Activated CD4-positive, alpha-beta memory T cell treated with anti-CD3 and anti-CD28 coated beads, Interleukin-2, amount 10 ng/mL, durations not matched to agents 7 days and 5 days (primary cell): ENCODE measurements at regions not wholly inside any gene's neighbourhood (a gene's known extent, or its start where the extent isn't known, plus 50 kb on each side); places are given as distances from the start of the nearest gene placed in this dataset.

ENCODE experiments used
- CTCF ChIA-PET: fragments of 350-600 bp; sonication (Branson Sonifier 250); formaldehyde crosslinking; loops from one replicate; lab custom pipeline; 2021; ENCODE audit warnings: antibody characterized with exemption, inconsistent platforms; lab: Charles Lee
- POLR2A ChIA-PET: fragments of 350-600 bp; sonication (Branson Sonifier 250); formaldehyde crosslinking; loops from one replicate; lab custom pipeline; 2021; ENCODE audit warnings: antibody characterized with exemption; lab: Charles Lee
- DNase-seq: peaks from one replicate; pipeline ENCODE4 v3.0.0-alpha.2; 2020
- H3K27ac Mint-ChIP-seq: one replicate; pipeline ENCODE4 v1.8.0; 2021; ENCODE audit warnings: mild to moderate bottlenecking, mixed read lengths
- H3K27me3 Mint-ChIP-seq: one replicate; pipeline ENCODE4 v1.8.0; 2021; ENCODE audit warnings: mixed read lengths
- H3K36me3 Mint-ChIP-seq: one replicate; pipeline ENCODE4 v1.8.0; 2021; ENCODE audit warnings: low read depth, mixed read lengths
- H3K4me1 Mint-ChIP-seq: one replicate; pipeline ENCODE4 v1.8.0; 2021; ENCODE audit warnings: mixed read lengths
- H3K4me3 Mint-ChIP-seq: one replicate; pipeline ENCODE4 v1.8.0; 2021; ENCODE audit warnings: mild to moderate bottlenecking, mixed read lengths
- H3K9me3 Mint-ChIP-seq: one replicate; pipeline ENCODE4 v1.8.0; 2021; ENCODE audit warnings: mixed read lengths

GRCh38 chr5:68738236-68738635 is 355.6 kb upstream of the SLC30A5 start:
- no peak overlapping the region for H3K27ac Mint-ChIP-seq
- H3K4me3 Mint-ChIP-seq: no peak overlapping the region
- H3K4me1 Mint-ChIP-seq: peaks cover 4% of the 10 kb centered on the region
- H3K27me3 Mint-ChIP-seq: peaks cover 1% of the 10 kb centered on the region
- H3K36me3 Mint-ChIP-seq: no peaks in the 10 kb centered on the region
- CTCF ChIA-PET: no interaction called here
- POLR2A ChIA-PET: no interaction called here
- DNase-seq: no peak
- H3K9me3 Mint-ChIP-seq: no peaks in the 10 kb centered on the region

- peaks cover 4% of the 10 kb centered on the region for H3K4me1 Mint-ChIP-seq
- no peaks in the 10 kb centered on the region for H3K9me3 Mint-ChIP-seq
- H3K27ac Mint-ChIP-seq: no peak overlapping the region
- H3K4me3 Mint-ChIP-seq: no peak overlapping the region
- POLR2A ChIA-PET: no interaction called here
- H3K27me3 Mint-ChIP-seq: no peaks in the 10 kb centered on the region
- H3K36me3 Mint-ChIP-seq: no peaks in the 10 kb centered on the region
- no peak for DNase-seq
- CTCF ChIA-PET: no interaction called here
Measured at GRCh38 chr5:68738841-68739240, 355.0 kb upstream of the SLC30A5 start.

GRCh38 chr5:68739752-68740151 is 354.1 kb upstream of the SLC30A5 start:
- ChIA-PET POLR2A (no interaction called here), CTCF (no interaction called here)
- H3K4me3 Mint-ChIP-seq: no peak overlapping the region
- no peak for DNase-seq
- no peaks in the 10 kb centered on the region for H3K27me3 Mint-ChIP-seq
- H3K36me3 Mint-ChIP-seq: no peaks in the 10 kb centered on the region
- no peaks in the 10 kb centered on the region for H3K9me3 Mint-ChIP-seq
- H3K4me1 Mint-ChIP-seq: peaks cover 4% of the 10 kb centered on the region
- no peak overlapping the region for H3K27ac Mint-ChIP-seq

GRCh38 chr5:68740226-68740910 is 353.4 kb upstream of the SLC30A5 start:
- Mint-ChIP-seq H3K4me1 (peaks cover 4% of the 10 kb centered on the region), H3K27me3 (no peaks in the 10 kb centered on the region)

GRCh38 chr5:68744206-68744605 is 349.6 kb upstream of the SLC30A5 start:
- Mint-ChIP-seq H3K27me3 (peaks cover 1% of the 10 kb centered on the region), H3K36me3 (no peaks in the 10 kb centered on the region), H3K9me3 (no peaks in the 10 kb centered on the region), H3K4me3 (no peak overlapping the region), H3K27ac (no peak overlapping the region), H3K4me1 (peaks cover 4% of the 10 kb centered on the region)
- no peak for DNase-seq
- ChIA-PET POLR2A (no interaction called here), CTCF (no interaction called here)

More at GRCh38 chr5:68740226-68740910, 353.4 kb upstream of the SLC30A5 start:
- Mint-ChIP-seq H3K4me3 (no peak overlapping the region), H3K9me3 (no peaks in the 10 kb centered on the region), H3K27ac (no peak overlapping the region), H3K36me3 (no peaks in the 10 kb centered on the region)
- ChIA-PET CTCF (no interaction called here), POLR2A (no interaction called here)
- no peak for DNase-seq

- no peak for DNase-seq
Measured at GRCh38 chr5:68745448-68745847, 348.4 kb upstream of the SLC30A5 start.

GRCh38 chr5:68746220-68746619 is 347.6 kb upstream of the SLC30A5 start:
- POLR2A ChIA-PET: no interaction called here
- Mint-ChIP-seq H3K27ac (no peak overlapping the region), H3K9me3 (peaks cover 4% of the 10 kb centered on the region), H3K4me3 (no peak overlapping the region), H3K36me3 (no peaks in the 10 kb centered on the region), H3K27me3 (peaks cover 3% of the 10 kb centered on the region), H3K4me1 (peaks cover 10% of the 10 kb centered on the region)
- CTCF ChIA-PET: interaction anchor here (1.1 kb wide), 2 partner anchors 35 to 459 kb away, joined by 3 read pairs; no protein-coding TSS in a partner anchor
- DNase-seq: no peak

More at GRCh38 chr5:68745448-68745847, 348.4 kb upstream of the SLC30A5 start:
- Mint-ChIP-seq H3K36me3 (no peaks in the 10 kb centered on the region), H3K27ac (no peak overlapping the region), H3K9me3 (peaks cover 4% of the 10 kb centered on the region), H3K27me3 (peaks cover 2% of the 10 kb centered on the region), H3K4me3 (no peak overlapping the region), H3K4me1 (peaks cover 9% of the 10 kb centered on the region)
- POLR2A ChIA-PET: no interaction called here
- CTCF ChIA-PET: interaction anchor here (1.1 kb wide), 1 partner anchor 459 kb away, joined by 3 read pairs; no protein-coding TSS in a partner anchor

GRCh38 chr5:68746643-68747420 is 347.0 kb upstream of the SLC30A5 start:
- H3K27me3 Mint-ChIP-seq: peaks cover 3% of the 10 kb centered on the region
- H3K4me1 Mint-ChIP-seq: peaks cover 10% of the 10 kb centered on the region
- DNase-seq: no peak
- POLR2A ChIA-PET: no interaction called here
- peaks cover 4% of the 10 kb centered on the region for H3K9me3 Mint-ChIP-seq
- CTCF ChIA-PET: interaction anchor here (0.6 to 1.1 kb wide), 3 partner anchors 35 to 460 kb away, joined by 3 to 5 read pairs (median 3); no protein-coding TSS in a partner anchor
- H3K27ac Mint-ChIP-seq: no peak overlapping the region
- no peak overlapping the region for H3K4me3 Mint-ChIP-seq
- H3K36me3 Mint-ChIP-seq: no peaks in the 10 kb centered on the region

GRCh38 chr5:68747521-68747920 is 346.3 kb upstream of the SLC30A5 start:
- ChIA-PET POLR2A (no interaction called here), CTCF (interaction anchor here (0.6 kb wide), 1 partner anchor 34 kb away, joined by 5 read pairs; no protein-coding TSS in a partner anchor)
- no peak for DNase-seq
- Mint-ChIP-seq H3K9me3 (peaks cover 4% of the 10 kb centered on the region), H3K27me3 (peaks cover 3% of the 10 kb centered on the region), H3K36me3 (no peaks in the 10 kb centered on the region), H3K4me3 (no peak overlapping the region), H3K4me1 (peaks cover 10% of the 10 kb centered on the region), H3K27ac (no peak overlapping the region)

GRCh38 chr5:68748101-68748500 is 345.7 kb upstream of the SLC30A5 start:
- Mint-ChIP-seq H3K4me3 (no peak overlapping the region), H3K9me3 (peaks cover 4% of the 10 kb centered on the region), H3K36me3 (no peaks in the 10 kb centered on the region), H3K4me1 (peaks cover 10% of the 10 kb centered on the region), H3K27ac (no peak overlapping the region), H3K27me3 (peaks cover 3% of the 10 kb centered on the region)
- POLR2A ChIA-PET: no interaction called here
- CTCF ChIA-PET: interaction anchor here (0.7 kb wide), 1 partner anchor 274 kb away, joined by 3 read pairs; no protein-coding TSS in a partner anchor
- no peak for DNase-seq

GRCh38 chr5:68749077-68749476 is 344.7 kb upstream of the SLC30A5 start:
- CTCF ChIA-PET: no interaction called here

GRCh38 chr5:68749631-68750030 is 344.2 kb upstream of the SLC30A5 start:
- H3K4me3 Mint-ChIP-seq: no peak overlapping the region
- CTCF ChIA-PET: no interaction called here

More at GRCh38 chr5:68749077-68749476, 344.7 kb upstream of the SLC30A5 start:
- H3K9me3 Mint-ChIP-seq: peaks cover 4% of the 10 kb centered on the region
- DNase-seq: no peak
- H3K27me3 Mint-ChIP-seq: peaks cover 3% of the 10 kb centered on the region
- H3K36me3 Mint-ChIP-seq: no peaks in the 10 kb centered on the region
- H3K27ac Mint-ChIP-seq: no peak overlapping the region
- POLR2A ChIA-PET: no interaction called here
- H3K4me3 Mint-ChIP-seq: no peak overlapping the region
- peaks cover 10% of the 10 kb centered on the region for H3K4me1 Mint-ChIP-seq

GRCh38 chr5:68751661-68752060 is 342.2 kb upstream of the SLC30A5 start:
- H3K9me3 Mint-ChIP-seq: peaks cover 4% of the 10 kb centered on the region

More at GRCh38 chr5:68749631-68750030, 344.2 kb upstream of the SLC30A5 start:
- H3K9me3 Mint-ChIP-seq: peaks cover 4% of the 10 kb centered on the region
- H3K4me1 Mint-ChIP-seq: peaks cover 10% of the 10 kb centered on the region
- POLR2A ChIA-PET: no interaction called here
- H3K27ac Mint-ChIP-seq: no peak overlapping the region
- DNase-seq: no peak
- H3K36me3 Mint-ChIP-seq: no peaks in the 10 kb centered on the region
- H3K27me3 Mint-ChIP-seq: peaks cover 5% of the 10 kb centered on the region

More at GRCh38 chr5:68751661-68752060, 342.2 kb upstream of the SLC30A5 start:
- H3K27me3 Mint-ChIP-seq: peaks cover 14% of the 10 kb centered on the region
- no peak overlapping the region for H3K27ac Mint-ChIP-seq
- peaks cover 10% of the 10 kb centered on the region for H3K4me1 Mint-ChIP-seq
- H3K36me3 Mint-ChIP-seq: no peaks in the 10 kb centered on the region
- H3K4me3 Mint-ChIP-seq: no peak overlapping the region
- CTCF ChIA-PET: no interaction called here
- POLR2A ChIA-PET: no interaction called here
- DNase-seq: no peak
